HG03159 (cell line): ENCODE measurements at regions not wholly inside any gene's neighbourhood (a gene's known extent, or its start where the extent isn't known, plus 50 kb on each side); places are given as distances from the start of the nearest gene placed in this dataset.
"Not testable (repeated sequence)": the region's sequence is repeated elsewhere in the genome, so short reads cannot be mapped to it uniquely, and the experiment has no call there.

Source experiments
- ATAC-seq: cut with Tn5 transposase; IDR thresholded peaks from one replicate; pipeline ENCODE4 v1.9.1; 2021; ENCODE audit warnings: mild to moderate bottlenecking, moderate library complexity; ENCODE audit not compliant: unreplicated experiment

- ATAC-seq: no peak
Observed at GRCh38 chr6:169918239-169918953, 167.0 kb downstream of the ERMARD start.

GRCh38 chr6:169917153-169917552 lies 165.7 kb downstream of the ERMARD start:
- no peak for ATAC-seq

GRCh38 chr6:169915769-169916550 lies 164.5 kb downstream of the ERMARD start:
- no peak for ATAC-seq

GRCh38 chr6:169913745-169914144 lies 162.3 kb downstream of the ERMARD start:
- not testable (repeated sequence) for ATAC-seq

GRCh38 chr6:169913096-169913638 lies 161.7 kb downstream of the ERMARD start:
- ATAC-seq: no peak

GRCh38 chr6:169912266-169913095 lies 161.1 kb downstream of the ERMARD start:
- ATAC-seq: no peak

GRCh38 chr6:169911264-169912263 lies 160.1 kb downstream of the ERMARD start:
- ATAC-seq: no peak

- ATAC-seq: no peak
Observed at GRCh38 chr6:169909113-169909512, 157.7 kb downstream of the ERMARD start.

- no peak for ATAC-seq
Observed at GRCh38 chr6:169908403-169908933, 157.0 kb downstream of the ERMARD start.

- no peak for ATAC-seq
Observed at GRCh38 chr6:169907419-169908115, 156.1 kb downstream of the ERMARD start.

GRCh38 chr6:169906688-169907418 lies 155.4 kb downstream of the ERMARD start:
- no peak for ATAC-seq

GRCh38 chr6:169906004-169906687 lies 154.7 kb downstream of the ERMARD start:
- ATAC-seq: no peak

GRCh38 chr6:169905041-169905807 lies 153.8 kb downstream of the ERMARD start:
- no peak for ATAC-seq

- no peak for ATAC-seq
Observed at GRCh38 chr6:169904051-169904922, 152.9 kb downstream of the ERMARD start.

- no peak for ATAC-seq
Observed at GRCh38 chr6:169903122-169903521, 151.7 kb downstream of the ERMARD start.

- no peak for ATAC-seq
Observed at GRCh38 chr6:169902604-169903003, 151.2 kb downstream of the ERMARD start.
